Esophagus muscularis mucosa (tissue), 4 donors: ENCODE measurements at regions not wholly inside any gene's neighbourhood (a gene's known extent, or its start where the extent isn't known, plus 50 kb on each side); places are given as distances from the start of the nearest gene placed in this dataset.

Experiments
- EP300 ChIP-seq: sonication (generic); formaldehyde crosslinking; IDR thresholded peaks from one replicate; pipeline ENCODE4 v1.6.1; 2017; ENCODE audit warnings: antibody characterized with exemption
- POLR2A ChIP-seq: fragments of 450-650 bp; IDR thresholded peaks from one replicate; pipeline ENCODE4 v1.6.1; 2017; ENCODE audit warnings: antibody characterized with exemption, moderate library complexity, mild to moderate bottlenecking, low read depth
- POLR2AphosphoS5 ChIP-seq, 2 donors: sonication (generic); formaldehyde crosslinking; IDR thresholded peaks; one replicate each; pipeline ENCODE4 v1.6.1; 2017; ENCODE audit warnings: antibody characterized with exemption in 2 of 2
- TF ChIP-seq, protein P1 (sequence below), 3 experiments: fragments of 200-600 bp in 2 of 3; fragments of 450-650 bp in 1 of 3; sonication (generic) in 2 of 3; IDR thresholded peaks; one replicate each; pipeline ENCODE4 v1.5.1; 2017 to 2019; ENCODE audit warnings: antibody characterized with exemption in 3 of 3, mild to moderate bottlenecking in 2 of 3, moderate library complexity in 1 of 3

DNA sequence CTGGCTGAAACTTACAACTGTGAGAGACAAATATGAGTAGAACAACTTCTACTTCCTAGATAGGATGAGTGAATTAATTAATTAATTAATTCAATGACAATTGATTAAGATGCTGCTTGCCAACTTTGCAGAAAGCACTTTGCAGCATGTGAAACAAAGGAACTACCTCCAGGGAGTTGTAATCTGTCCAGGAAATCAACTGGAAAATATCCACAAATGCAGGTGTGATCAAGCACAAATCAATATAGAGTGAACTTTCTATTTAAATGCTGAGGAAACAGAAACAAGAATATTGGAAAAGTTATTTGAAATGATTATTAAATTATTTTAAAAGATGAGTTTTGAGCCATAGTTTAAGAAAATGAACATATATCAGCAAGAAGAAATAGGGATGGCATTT is 163.9 kb upstream of the ARID2 start:
- TF ChIP-seq POLR2AphosphoS5 (IDR thresholded peaks at IDR 0.05) (no peak), POLR2A (no peak), EP300 (no peak)
- TF ChIP-seq, protein P1, sequence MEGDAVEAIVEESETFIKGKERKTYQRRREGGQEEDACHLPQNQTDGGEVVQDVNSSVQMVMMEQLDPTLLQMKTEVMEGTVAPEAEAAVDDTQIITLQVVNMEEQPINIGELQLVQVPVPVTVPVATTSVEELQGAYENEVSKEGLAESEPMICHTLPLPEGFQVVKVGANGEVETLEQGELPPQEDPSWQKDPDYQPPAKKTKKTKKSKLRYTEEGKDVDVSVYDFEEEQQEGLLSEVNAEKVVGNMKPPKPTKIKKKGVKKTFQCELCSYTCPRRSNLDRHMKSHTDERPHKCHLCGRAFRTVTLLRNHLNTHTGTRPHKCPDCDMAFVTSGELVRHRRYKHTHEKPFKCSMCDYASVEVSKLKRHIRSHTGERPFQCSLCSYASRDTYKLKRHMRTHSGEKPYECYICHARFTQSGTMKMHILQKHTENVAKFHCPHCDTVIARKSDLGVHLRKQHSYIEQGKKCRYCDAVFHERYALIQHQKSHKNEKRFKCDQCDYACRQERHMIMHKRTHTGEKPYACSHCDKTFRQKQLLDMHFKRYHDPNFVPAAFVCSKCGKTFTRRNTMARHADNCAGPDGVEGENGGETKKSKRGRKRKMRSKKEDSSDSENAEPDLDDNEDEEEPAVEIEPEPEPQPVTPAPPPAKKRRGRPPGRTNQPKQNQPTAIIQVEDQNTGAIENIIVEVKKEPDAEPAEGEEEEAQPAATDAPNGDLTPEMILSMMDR (IDR thresholded peaks at IDR 0.05), result no peak
